ENCODE measurements at regions not wholly inside any gene's neighbourhood (a gene's known extent, or its start where the extent isn't known, plus 50 kb on each side); places are given as distances from the start of the nearest gene placed in this dataset.

- no peak overlapping the region for H3K9ac ChIP-seq (ENCODE audit: low read length)
- no peaks in the 10 kb centered on the region for H3K4me1 ChIP-seq (ENCODE audit: control insufficient read depth in 1 of 2, insufficient read depth in 2 of 2, low read length in 2 of 2)
- H3K14ac ChIP-seq (ENCODE audit: low read length) = no peak overlapping the region
- H3K9me3 ChIP-seq (ENCODE audit: insufficient read depth, low read depth, low read length) = no peaks in the 10 kb centered on the region
- no peak overlapping the region for H2BK120ac ChIP-seq (ENCODE audit: insufficient read depth, low read length, poor library complexity)
- H3K4me2 ChIP-seq (ENCODE audit: low read length) = no peak overlapping the region
- no peak overlapping the region for H3K27ac ChIP-seq (ENCODE audit: low read depth, low read length)
- no peak overlapping the region for H3K23ac ChIP-seq (ENCODE audit: low read length)
- no peak overlapping the region for H3K4ac ChIP-seq (ENCODE audit: low read depth, low read length)
- no peaks in the 10 kb centered on the region for H3K79me2 ChIP-seq (ENCODE audit: control insufficient read depth, insufficient read depth, low read length, poor library complexity)
- no peak overlapping the region for H2BK5ac ChIP-seq (ENCODE audit: low read depth, low read length, poor library complexity)
- H3K18ac ChIP-seq (ENCODE audit: low read length) = no peak overlapping the region
- H4K91ac ChIP-seq (ENCODE audit: low read depth, low read length) = peak overlapping the region; percentile 5
- no CpG with 5 or more reads among the region's 3 CpGs for WGBS (ENCODE audit: extremely low coverage, insufficient coverage, insufficient read length)
- H2AFZ ChIP-seq (ENCODE audit: insufficient read depth, low read length, poor library complexity) = no peak overlapping the region
- no peak overlapping the region for H4K12ac ChIP-seq (ENCODE audit: low read depth, low read length)
- no peak overlapping the region for H2AK5ac ChIP-seq (ENCODE audit: low read length)
- H3K4me3 ChIP-seq (ENCODE audit: low read depth, low read length) = no peak overlapping the region
- H3K79me1 ChIP-seq (ENCODE audit: low read length) = no peaks in the 10 kb centered on the region
- H4K8ac ChIP-seq (ENCODE audit: low read depth, low read length) = no peak overlapping the region
- H3K36me3 ChIP-seq (ENCODE audit: control insufficient read depth in 1 of 2, insufficient read depth in 2 of 2, low read length in 2 of 2) = no peaks in the 10 kb centered on the region
- peak in 1 of 2 donors; percentile 30 for DNase-seq
- no peaks in the 10 kb centered on the region for H3K27me3 ChIP-seq (ENCODE audit: insufficient read depth, low read length)
- no peak overlapping the region for H2BK12ac ChIP-seq (ENCODE audit: low read length)
Measured at GRCh38 chr1:82225421-82226185, 424.9 kb downstream of the ADGRL2 start.

GRCh38 chr1:82223091-82223490, 422.4 kb downstream of the ADGRL2 start:
- no peak overlapping the region for H4K8ac ChIP-seq (ENCODE audit: low read depth, low read length)
- H3K9me3 ChIP-seq (ENCODE audit: insufficient read depth, low read depth, low read length) = no peaks in the 10 kb centered on the region
- H3K4me2 ChIP-seq (ENCODE audit: low read length) = no peak overlapping the region
- no peaks in the 10 kb centered on the region for H3K27me3 ChIP-seq (ENCODE audit: insufficient read depth, low read length)
- no CpG with 5 or more reads among the region's 1 CpG for WGBS (ENCODE audit: extremely low coverage, insufficient coverage, insufficient read length)
- no peaks in the 10 kb centered on the region for H3K36me3 ChIP-seq (ENCODE audit: control insufficient read depth in 1 of 2, insufficient read depth in 2 of 2, low read length in 2 of 2)
- DNase-seq = no peak
- no peak overlapping the region for H3K18ac ChIP-seq (ENCODE audit: low read length)
- no peak overlapping the region for H2BK5ac ChIP-seq (ENCODE audit: low read depth, low read length, poor library complexity)
- H2BK120ac ChIP-seq (ENCODE audit: insufficient read depth, low read length, poor library complexity) = no peak overlapping the region
- H3K4me1 ChIP-seq (ENCODE audit: control insufficient read depth in 1 of 2, insufficient read depth in 2 of 2, low read length in 2 of 2) = no peaks in the 10 kb centered on the region
- H3K4ac ChIP-seq (ENCODE audit: low read depth, low read length) = no peak overlapping the region
- H4K12ac ChIP-seq (ENCODE audit: low read depth, low read length) = no peak overlapping the region
- H3K23ac ChIP-seq (ENCODE audit: low read length) = no peak overlapping the region
- no peak overlapping the region for H3K9ac ChIP-seq (ENCODE audit: low read length)
- no peak overlapping the region for H3K27ac ChIP-seq (ENCODE audit: low read depth, low read length)
- H3K79me2 ChIP-seq (ENCODE audit: control insufficient read depth, insufficient read depth, low read length, poor library complexity) = no peaks in the 10 kb centered on the region
- no peak overlapping the region for H2AFZ ChIP-seq (ENCODE audit: insufficient read depth, low read length, poor library complexity)
- H3K14ac ChIP-seq (ENCODE audit: low read length) = no peak overlapping the region
- no peak overlapping the region for H2AK5ac ChIP-seq (ENCODE audit: low read length)
- H3K79me1 ChIP-seq (ENCODE audit: low read length) = no peaks in the 10 kb centered on the region
- no peak overlapping the region for H3K4me3 ChIP-seq (ENCODE audit: low read depth, low read length)
- no peak overlapping the region for H2BK12ac ChIP-seq (ENCODE audit: low read length)
- H4K91ac ChIP-seq (ENCODE audit: low read depth, low read length) = no peak overlapping the region

- no peak overlapping the region for H4K12ac ChIP-seq (ENCODE audit: low read depth, low read length)
- H3K4me3 ChIP-seq (ENCODE audit: low read depth, low read length) = no peak overlapping the region
- DNase-seq = no peak
Measured at GRCh38 chr1:82221721-82222120, 421.0 kb downstream of the ADGRL2 start.

GRCh38 chr1:82220754-82221153, 420.0 kb downstream of the ADGRL2 start:
- H3K36me3 ChIP-seq (ENCODE audit: control insufficient read depth in 1 of 2, insufficient read depth in 2 of 2, low read length in 2 of 2) = no peaks in the 10 kb centered on the region
- H4K91ac ChIP-seq (ENCODE audit: low read depth, low read length) = no peak overlapping the region
- H2AK5ac ChIP-seq (ENCODE audit: low read length) = no peak overlapping the region
- H4K8ac ChIP-seq (ENCODE audit: low read depth, low read length) = no peak overlapping the region
- H3K9me3 ChIP-seq (ENCODE audit: insufficient read depth, low read depth, low read length) = no peaks in the 10 kb centered on the region
- WGBS (ENCODE audit: extremely low coverage, insufficient coverage, insufficient read length) = no CpG with 5 or more reads among the region's 5 CpGs
- H3K4me1 ChIP-seq (ENCODE audit: control insufficient read depth in 1 of 2, insufficient read depth in 2 of 2, low read length in 2 of 2) = no peaks in the 10 kb centered on the region
- H3K4ac ChIP-seq (ENCODE audit: low read depth, low read length) = no peak overlapping the region
- no peak overlapping the region for H3K27ac ChIP-seq (ENCODE audit: low read depth, low read length)
- no peak overlapping the region for H2BK12ac ChIP-seq (ENCODE audit: low read length)
- H3K18ac ChIP-seq (ENCODE audit: low read length) = no peak overlapping the region
- no peak overlapping the region for H2AFZ ChIP-seq (ENCODE audit: insufficient read depth, low read length, poor library complexity)
- H3K79me2 ChIP-seq (ENCODE audit: control insufficient read depth, insufficient read depth, low read length, poor library complexity) = no peaks in the 10 kb centered on the region
- H3K79me1 ChIP-seq (ENCODE audit: low read length) = no peaks in the 10 kb centered on the region
- no peak for DNase-seq
- no peak overlapping the region for H3K14ac ChIP-seq (ENCODE audit: low read length)
- H3K23ac ChIP-seq (ENCODE audit: low read length) = no peak overlapping the region
- no peak overlapping the region for H3K4me2 ChIP-seq (ENCODE audit: low read length)
- H4K12ac ChIP-seq (ENCODE audit: low read depth, low read length) = no peak overlapping the region
- H2BK120ac ChIP-seq (ENCODE audit: insufficient read depth, low read length, poor library complexity) = no peak overlapping the region
- no peak overlapping the region for H2BK5ac ChIP-seq (ENCODE audit: low read depth, low read length, poor library complexity)
- H3K27me3 ChIP-seq (ENCODE audit: insufficient read depth, low read length) = no peaks in the 10 kb centered on the region
- H3K4me3 ChIP-seq (ENCODE audit: low read depth, low read length) = no peak overlapping the region
- no peak overlapping the region for H3K9ac ChIP-seq (ENCODE audit: low read length)

More at GRCh38 chr1:82221721-82222120, 421.0 kb downstream of the ADGRL2 start:
- H3K36me3 ChIP-seq (ENCODE audit: control insufficient read depth in 1 of 2, insufficient read depth in 2 of 2, low read length in 2 of 2) = no peaks in the 10 kb centered on the region
- H2BK5ac ChIP-seq (ENCODE audit: low read depth, low read length, poor library complexity) = no peak overlapping the region
- no peaks in the 10 kb centered on the region for H3K4me1 ChIP-seq (ENCODE audit: control insufficient read depth in 1 of 2, insufficient read depth in 2 of 2, low read length in 2 of 2)
- no peaks in the 10 kb centered on the region for H3K79me1 ChIP-seq (ENCODE audit: low read length)
- no peak overlapping the region for H3K14ac ChIP-seq (ENCODE audit: low read length)
- H4K91ac ChIP-seq (ENCODE audit: low read depth, low read length) = no peak overlapping the region
- no peak overlapping the region for H2AFZ ChIP-seq (ENCODE audit: insufficient read depth, low read length, poor library complexity)
- H3K4me2 ChIP-seq (ENCODE audit: low read length) = no peak overlapping the region
- H3K27ac ChIP-seq (ENCODE audit: low read depth, low read length) = no peak overlapping the region
- H2BK12ac ChIP-seq (ENCODE audit: low read length) = no peak overlapping the region
- H3K27me3 ChIP-seq (ENCODE audit: insufficient read depth, low read length) = no peaks in the 10 kb centered on the region
- no peak overlapping the region for H4K8ac ChIP-seq (ENCODE audit: low read depth, low read length)
- no peak overlapping the region for H3K4ac ChIP-seq (ENCODE audit: low read depth, low read length)
- no peak overlapping the region for H2BK120ac ChIP-seq (ENCODE audit: insufficient read depth, low read length, poor library complexity)
- WGBS (ENCODE audit: extremely low coverage, insufficient coverage, insufficient read length) = no CpG with 5 or more reads among the region's 5 CpGs
- H3K18ac ChIP-seq (ENCODE audit: low read length) = no peak overlapping the region
- no peaks in the 10 kb centered on the region for H3K79me2 ChIP-seq (ENCODE audit: control insufficient read depth, insufficient read depth, low read length, poor library complexity)
- no peaks in the 10 kb centered on the region for H3K9me3 ChIP-seq (ENCODE audit: insufficient read depth, low read depth, low read length)
- no peak overlapping the region for H2AK5ac ChIP-seq (ENCODE audit: low read length)
- H3K23ac ChIP-seq (ENCODE audit: low read length) = no peak overlapping the region
- H3K9ac ChIP-seq (ENCODE audit: low read length) = no peak overlapping the region
